Neural progenitor cell (in vitro differentiated cells): ENCODE measurements at regions not wholly inside any gene's neighbourhood (a gene's known extent, or its start where the extent isn't known, plus 50 kb on each side); places are given as distances from the start of the nearest gene placed in this dataset.

Source experiments
- DNase-seq: peaks from one replicate; pipeline ENCODE4 v3.0.0-alpha.2; 2016; ENCODE audit warnings: low spot score
- H2AFZ ChIP-seq: fragments of 200-600 bp; sonication (generic); replicated peaks from 2 replicates; pipeline ENCODE4 v1.6.1; 2016; ENCODE audit warnings: antibody characterized with exemption
- H3F3A ChIP-seq: fragments of 200-600 bp; sonication (generic); 2 replicates; pipeline ENCODE4 v1.6.1; 2016; ENCODE audit warnings: antibody characterized with exemption, low read depth
- H3K27ac ChIP-seq: fragments of 200-600 bp; sonication (generic); 2 replicates; pipeline ENCODE4 v1.5.1; 2016; ENCODE audit warnings: mild to moderate bottlenecking
- H3K27me3 ChIP-seq: fragments of 200-600 bp; sonication (generic); 2 replicates; pipeline ENCODE4 v1.6.1; 2016; ENCODE audit warnings: mild to moderate bottlenecking, moderate library complexity
- H3K36me3 ChIP-seq: fragments of 200-600 bp; sonication (generic); 2 replicates; pipeline ENCODE4 v1.5.1; 2016
- H3K4me1 ChIP-seq: fragments of 200-600 bp; sonication (generic); 2 replicates; pipeline ENCODE4 v1.6.1; 2016; ENCODE audit warnings: mixed run types
- H3K4me2 ChIP-seq: fragments of 200-600 bp; sonication (generic); 2 replicates; pipeline ENCODE4 v1.6.1; 2016
- H3K4me3 ChIP-seq: fragments of 200-600 bp; sonication (generic); 2 replicates; pipeline ENCODE4 v1.5.1; 2016
- H3K79me2 ChIP-seq: fragments of 200-600 bp; sonication (generic); 2 replicates; pipeline ENCODE4 v1.6.1; 2016; ENCODE audit warnings: low read depth
- H3K9ac ChIP-seq: fragments of 200-600 bp; sonication (generic); 2 replicates; pipeline ENCODE4 v1.6.1; 2016
- H3K9me3 ChIP-seq: fragments of 200-600 bp; sonication (generic); 2 replicates; pipeline ENCODE4 v1.5.1; 2016; ENCODE audit warnings: low read depth
- H4K20me1 ChIP-seq: fragments of 200-600 bp; sonication (generic); 2 replicates; pipeline ENCODE4 v1.6.1; 2016; ENCODE audit warnings: low read depth
- H3K27ac Mint-ChIP-seq: 3 replicates; pipeline ENCODE4 v1.8.0; 2021; ENCODE audit warnings: mixed read lengths
- H3K27me3 Mint-ChIP-seq: 2 replicates; pipeline ENCODE4 v1.8.0; 2022; ENCODE audit warnings: low read depth, mild to moderate bottlenecking, inconsistent platforms, moderate library complexity, mixed read lengths; ENCODE audit not compliant: insufficient read depth
- H3K36me3 Mint-ChIP-seq: 3 replicates; pipeline ENCODE4 v1.8.0; 2021; ENCODE audit warnings: mixed read lengths
- H3K4me1 Mint-ChIP-seq: 3 replicates; pipeline ENCODE4 v1.8.0; 2021; ENCODE audit warnings: mixed read lengths
- H3K4me3 Mint-ChIP-seq: 3 replicates; pipeline ENCODE4 v1.8.0; 2021; ENCODE audit warnings: mild to moderate bottlenecking, moderate library complexity, mixed read lengths
- H3K9me3 Mint-ChIP-seq: 3 replicates; pipeline ENCODE4 v1.8.0; 2020; ENCODE audit warnings: mixed read lengths
- EZH2 ChIP-seq: fragments of 200-600 bp; sonication (generic); IDR thresholded peaks from 2 replicates; pipeline ENCODE4 v1.6.1; 2017; ENCODE audit warnings: antibody characterized with exemption, mild to moderate bottlenecking, moderate library complexity
- EZH2phosphoT487 ChIP-seq: fragments of 200-600 bp; sonication (generic); IDR thresholded peaks from 2 replicates; pipeline ENCODE4 v1.6.1; 2017; ENCODE audit warnings: antibody characterized with exemption
- TF ChIP-seq, protein P1 (sequence below): fragments of 200-600 bp; sonication (generic); IDR thresholded peaks from 2 replicates; pipeline ENCODE4 v1.5.1; 2017; ENCODE audit warnings: antibody characterized with exemption, mild to moderate bottlenecking

DNA sequence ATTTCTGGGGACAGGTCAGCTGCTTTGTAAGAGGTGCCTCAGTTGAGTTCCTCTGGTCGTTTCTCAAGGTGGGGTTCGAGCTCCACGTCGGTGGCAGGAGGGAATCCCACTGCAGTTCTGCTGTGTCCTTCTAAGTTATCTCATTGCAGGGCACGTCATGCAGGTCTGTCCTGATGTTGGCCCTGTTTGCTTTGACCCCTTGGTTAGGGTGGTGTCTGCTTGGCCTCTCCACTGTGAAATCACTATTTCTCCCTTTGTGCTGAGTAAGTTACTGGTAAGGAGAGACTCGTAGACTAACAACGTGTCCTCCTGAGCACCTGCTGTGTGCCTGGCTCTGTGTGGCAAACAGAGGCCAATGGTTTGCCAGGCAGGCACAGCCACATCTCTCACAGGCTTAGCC lies 372.9 kb upstream of the ZMIZ1 start:
- Mint-ChIP-seq H3K4me3 (no peak overlapping the region), H3K9me3 (no peaks in the 10 kb centered on the region), H3K4me1 (peaks cover 32% of the 10 kb centered on the region), H3K27ac (no peak overlapping the region), H3K27me3 (peaks cover 11% of the 10 kb centered on the region), H3K36me3 (no peaks in the 10 kb centered on the region)
- Histone ChIP-seq H3K9ac (no peak overlapping the region), H3K4me2 (no peak overlapping the region), H3F3A (no peaks in the 10 kb centered on the region), H3K79me2 (no peaks in the 10 kb centered on the region), H2AFZ (no peak overlapping the region), H4K20me1 (no peaks in the 10 kb centered on the region), H3K4me3 (no peak overlapping the region), H3K27ac (no peak overlapping the region), H3K4me1 (peaks cover 5% of the 10 kb centered on the region), H3K27me3 (no peaks in the 10 kb centered on the region), H3K9me3 (no peaks in the 10 kb centered on the region), H3K36me3 (no peaks in the 10 kb centered on the region)
- no peak for DNase-seq
- TF ChIP-seq, protein P1, sequence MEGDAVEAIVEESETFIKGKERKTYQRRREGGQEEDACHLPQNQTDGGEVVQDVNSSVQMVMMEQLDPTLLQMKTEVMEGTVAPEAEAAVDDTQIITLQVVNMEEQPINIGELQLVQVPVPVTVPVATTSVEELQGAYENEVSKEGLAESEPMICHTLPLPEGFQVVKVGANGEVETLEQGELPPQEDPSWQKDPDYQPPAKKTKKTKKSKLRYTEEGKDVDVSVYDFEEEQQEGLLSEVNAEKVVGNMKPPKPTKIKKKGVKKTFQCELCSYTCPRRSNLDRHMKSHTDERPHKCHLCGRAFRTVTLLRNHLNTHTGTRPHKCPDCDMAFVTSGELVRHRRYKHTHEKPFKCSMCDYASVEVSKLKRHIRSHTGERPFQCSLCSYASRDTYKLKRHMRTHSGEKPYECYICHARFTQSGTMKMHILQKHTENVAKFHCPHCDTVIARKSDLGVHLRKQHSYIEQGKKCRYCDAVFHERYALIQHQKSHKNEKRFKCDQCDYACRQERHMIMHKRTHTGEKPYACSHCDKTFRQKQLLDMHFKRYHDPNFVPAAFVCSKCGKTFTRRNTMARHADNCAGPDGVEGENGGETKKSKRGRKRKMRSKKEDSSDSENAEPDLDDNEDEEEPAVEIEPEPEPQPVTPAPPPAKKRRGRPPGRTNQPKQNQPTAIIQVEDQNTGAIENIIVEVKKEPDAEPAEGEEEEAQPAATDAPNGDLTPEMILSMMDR, result no peak
- TF ChIP-seq EZH2 (no peak), EZH2phosphoT487 (no peak)

DNA sequence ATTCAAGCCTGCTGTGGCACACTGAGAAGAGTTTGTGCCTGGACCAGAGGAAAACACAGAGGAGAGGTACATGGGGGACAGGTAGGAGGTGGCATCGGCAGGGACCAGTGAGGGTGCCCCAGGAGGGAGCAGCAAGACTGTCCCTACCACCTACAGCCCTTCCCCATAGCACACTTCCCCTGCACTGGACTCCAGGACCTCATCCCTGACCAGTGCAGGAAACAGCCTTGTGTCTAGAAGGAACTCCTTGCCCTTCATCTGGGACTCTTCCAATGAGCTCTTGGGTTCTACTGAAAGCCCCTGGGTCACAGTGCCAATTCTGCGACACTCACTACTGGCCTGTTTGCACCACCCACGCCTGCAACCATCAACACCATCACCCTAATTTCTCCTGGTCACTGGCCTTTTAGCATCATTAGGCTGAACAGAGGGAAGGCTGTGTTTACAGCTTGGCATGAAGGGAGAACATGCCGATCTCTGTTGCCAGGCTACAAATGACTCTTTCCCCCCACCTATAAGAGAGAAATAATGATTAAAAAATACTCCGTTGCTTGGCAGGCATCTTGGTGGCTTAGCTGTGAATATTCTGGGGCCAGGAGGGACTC lies 371.9 kb upstream of the ZMIZ1 start:
- H3K27ac Mint-ChIP-seq, result no peak overlapping the region
- no peaks in the 10 kb centered on the region for H3K9me3 Mint-ChIP-seq

DNA sequence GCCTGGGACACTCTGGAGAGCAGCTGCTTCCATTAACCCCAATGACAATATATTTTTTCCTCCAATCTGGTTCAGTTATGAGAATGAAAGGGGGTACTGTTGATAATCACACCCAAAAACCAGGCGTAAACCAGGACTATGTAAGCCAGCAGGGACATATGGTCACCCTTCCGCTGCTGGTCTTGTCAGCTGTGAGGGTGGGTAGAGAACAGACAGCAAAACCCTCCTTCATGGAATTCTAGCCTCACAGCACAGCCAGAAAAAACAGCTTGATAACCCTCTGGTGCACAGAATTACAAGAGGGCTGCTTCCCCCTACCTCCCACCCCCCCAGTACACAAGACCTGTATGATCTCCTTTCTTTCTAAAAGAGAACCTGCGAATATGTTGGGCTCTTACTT lies 368.8 kb upstream of the ZMIZ1 start:
- Histone ChIP-seq H3K9ac (no peak overlapping the region), H3K36me3 (no peaks in the 10 kb centered on the region), H3K4me2 (no peak overlapping the region), H2AFZ (no peak overlapping the region), H4K20me1 (no peaks in the 10 kb centered on the region), H3K27ac (no peak overlapping the region), H3K4me3 (no peak overlapping the region), H3K27me3 (no peaks in the 10 kb centered on the region), H3K9me3 (no peaks in the 10 kb centered on the region), H3K4me1 (peaks cover 5% of the 10 kb centered on the region), H3K79me2 (no peaks in the 10 kb centered on the region), H3F3A (no peaks in the 10 kb centered on the region)
- no peak for DNase-seq
- peaks cover 11% of the 10 kb centered on the region for H3K27me3 Mint-ChIP-seq
- H3K4me3 Mint-ChIP-seq, result no peak overlapping the region
- no peaks in the 10 kb centered on the region for H3K9me3 Mint-ChIP-seq
- no peak overlapping the region for H3K27ac Mint-ChIP-seq
- TF ChIP-seq EZH2 (no peak), EZH2phosphoT487 (no peak)
- TF ChIP-seq, protein P1, result no peak
- H3K36me3 Mint-ChIP-seq, result no peaks in the 10 kb centered on the region
- peaks cover 34% of the 10 kb centered on the region for H3K4me1 Mint-ChIP-seq

More for the DNA sequence above, 371.9 kb upstream of the ZMIZ1 start:
- H3K27me3 ChIP-seq, result no peaks in the 10 kb centered on the region
- DNase-seq, result no peak
- Mint-ChIP-seq H3K27me3 (peaks cover 10% of the 10 kb centered on the region), H3K4me1 (peaks cover 32% of the 10 kb centered on the region), H3K4me3 (no peak overlapping the region), H3K36me3 (no peaks in the 10 kb centered on the region)
- no peaks in the 10 kb centered on the region for H3K9me3 ChIP-seq
- TF ChIP-seq EZH2phosphoT487 (no peak), EZH2 (no peak)
- TF ChIP-seq, protein P1, result no peak
- no peak overlapping the region for H3K27ac ChIP-seq
- H3F3A ChIP-seq, result no peaks in the 10 kb centered on the region
- H3K79me2 ChIP-seq, result no peaks in the 10 kb centered on the region
- peaks cover 5% of the 10 kb centered on the region for H3K4me1 ChIP-seq
- no peaks in the 10 kb centered on the region for H4K20me1 ChIP-seq
- no peaks in the 10 kb centered on the region for H3K36me3 ChIP-seq
- no peak overlapping the region for H3K4me2 ChIP-seq
- H2AFZ ChIP-seq, result no peak overlapping the region
- no peak overlapping the region for H3K4me3 ChIP-seq
- no peak overlapping the region for H3K9ac ChIP-seq
